WI38 (cell line): ENCODE measurements at regions not wholly inside any gene's neighbourhood (a gene's known extent, or its start where the extent isn't known, plus 50 kb on each side); places are given as distances from the start of the nearest gene placed in this dataset.

ENCODE experiments used
- H3K4me3 ChIP-seq: 2 replicates; pipeline ENCODE4 v1.5.1; 2011; ENCODE audit warnings: low read depth, mild to moderate bottlenecking, control low read depth, low read length
- CTCF ChIP-seq: IDR thresholded peaks from 2 replicates; pipeline ENCODE4 v1.5.1; 2012; ENCODE audit warnings: low read depth, mild to moderate bottlenecking, control low read depth, low read length

- TF ChIP-seq CTCF: no peak
- no peak overlapping the region for H3K4me3 ChIP-seq
Measured at GRCh38 chr16:62967163-62967562, 930.9 kb upstream of the CDH8 start.

- H3K4me3 ChIP-seq: no peak overlapping the region
- TF ChIP-seq CTCF: no peak
Measured at GRCh38 chr16:62966626-62967025, 930.4 kb upstream of the CDH8 start.

GRCh38 chr16:62965831-62966230 is 929.6 kb upstream of the CDH8 start:
- H3K4me3 ChIP-seq: no peak overlapping the region
- TF ChIP-seq CTCF: no peak

GRCh38 chr16:62963846-62964245 is 927.6 kb upstream of the CDH8 start:
- TF ChIP-seq CTCF: no peak
- H3K4me3 ChIP-seq: no peak overlapping the region

GRCh38 chr16:62955033-62955349 is 918.8 kb upstream of the CDH8 start:
- no peak overlapping the region for H3K4me3 ChIP-seq
- no peak for TF ChIP-seq CTCF

GRCh38 chr16:62954144-62955032 is 918.1 kb upstream of the CDH8 start:
- no peak for TF ChIP-seq CTCF

GRCh38 chr16:62950351-62950750 is 914.1 kb upstream of the CDH8 start:
- H3K4me3 ChIP-seq: no peak overlapping the region
- TF ChIP-seq CTCF: no peak

More at GRCh38 chr16:62954144-62955032, 918.1 kb upstream of the CDH8 start:
- no peak overlapping the region for H3K4me3 ChIP-seq
